Thyroid gland (tissue), 4 donors: ENCODE measurements at regions not wholly inside any gene's neighbourhood (a gene's known extent, or its start where the extent isn't known, plus 50 kb on each side); places are given as distances from the start of the nearest gene placed in this dataset.

Source experiments
- CTCF ChIP-seq, 6 experiments: fragments of 200-600 bp in 3 of 6; fragments of 450-650 bp in 3 of 6; sonication (generic) in 3 of 6; IDR thresholded peaks; one replicate each; pipeline ENCODE4 v1.5.1; 2016 to 2019; ENCODE audit warnings: antibody characterized with exemption in 6 of 6, mild to moderate bottlenecking in 2 of 6, inconsistent platforms in 1 of 6, moderate library complexity in 1 of 6
- POLR2A ChIP-seq, 2 donors: fragments of 450-650 bp; IDR thresholded peaks; one replicate each; pipeline ENCODE4 v1.6.1; 2017; ENCODE audit warnings: antibody characterized with exemption in 2 of 2, mild to moderate bottlenecking in 2 of 2, moderate library complexity in 1 of 2

- no peak for TF ChIP-seq CTCF (IDR thresholded peaks at IDR 0.05)
- no peak for TF ChIP-seq POLR2A (IDR thresholded peaks at IDR 0.05)
Measured at GRCh38 chr18:42159146-42159545, 204.1 kb downstream of the PIK3C3 start.
